ENCODE measurements at regions not wholly inside any gene's neighbourhood (a gene's known extent, or its start where the extent isn't known, plus 50 kb on each side); places are given as distances from the start of the nearest gene placed in this dataset.

DNA sequence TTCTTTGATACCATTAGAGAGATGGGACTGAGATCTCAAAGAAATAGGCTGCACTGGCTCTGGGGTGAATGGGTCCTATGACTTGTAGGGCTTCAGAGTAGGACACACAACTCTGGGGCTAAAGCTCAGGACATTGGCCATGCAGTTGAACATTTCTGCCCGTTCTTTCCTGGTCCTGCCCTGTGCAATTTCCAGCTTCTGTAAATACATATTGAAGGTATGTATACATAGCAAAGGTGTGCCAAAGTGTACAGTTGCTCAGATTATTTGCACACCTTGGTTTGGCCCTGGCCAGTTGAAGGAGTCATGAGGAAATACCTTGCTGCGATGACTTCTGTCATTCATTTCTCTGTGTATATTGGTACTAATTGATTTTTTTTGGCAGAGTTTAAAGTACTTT is 52.8 kb upstream of the TAF11L2 start:
- Histone ChIP-seq H3K27me3 (ENCODE audit: insufficient read depth, low read depth, severe bottlenecking) (no peaks in the 10 kb centered on the region), H3K9me3 (ENCODE audit: severe bottlenecking) (peaks cover 3% of the 10 kb centered on the region), H3K27ac (no peak overlapping the region), H3K4me3 (ENCODE audit: low read depth, low read length) (no peak overlapping the region), H3K36me3 (no peaks in the 10 kb centered on the region)
- DNase-seq = no peak
- TF ChIP-seq, protein P1, sequence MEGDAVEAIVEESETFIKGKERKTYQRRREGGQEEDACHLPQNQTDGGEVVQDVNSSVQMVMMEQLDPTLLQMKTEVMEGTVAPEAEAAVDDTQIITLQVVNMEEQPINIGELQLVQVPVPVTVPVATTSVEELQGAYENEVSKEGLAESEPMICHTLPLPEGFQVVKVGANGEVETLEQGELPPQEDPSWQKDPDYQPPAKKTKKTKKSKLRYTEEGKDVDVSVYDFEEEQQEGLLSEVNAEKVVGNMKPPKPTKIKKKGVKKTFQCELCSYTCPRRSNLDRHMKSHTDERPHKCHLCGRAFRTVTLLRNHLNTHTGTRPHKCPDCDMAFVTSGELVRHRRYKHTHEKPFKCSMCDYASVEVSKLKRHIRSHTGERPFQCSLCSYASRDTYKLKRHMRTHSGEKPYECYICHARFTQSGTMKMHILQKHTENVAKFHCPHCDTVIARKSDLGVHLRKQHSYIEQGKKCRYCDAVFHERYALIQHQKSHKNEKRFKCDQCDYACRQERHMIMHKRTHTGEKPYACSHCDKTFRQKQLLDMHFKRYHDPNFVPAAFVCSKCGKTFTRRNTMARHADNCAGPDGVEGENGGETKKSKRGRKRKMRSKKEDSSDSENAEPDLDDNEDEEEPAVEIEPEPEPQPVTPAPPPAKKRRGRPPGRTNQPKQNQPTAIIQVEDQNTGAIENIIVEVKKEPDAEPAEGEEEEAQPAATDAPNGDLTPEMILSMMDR (IDR thresholded peaks at IDR 0.05; ENCODE audit: low read depth, low read length) = no peak
